UCSD-AML1 (cell line): ENCODE measurements at regions not wholly inside any gene's neighbourhood (a gene's known extent, or its start where the extent isn't known, plus 50 kb on each side); places are given as distances from the start of the nearest gene placed in this dataset.
"Not testable (repeated sequence)": the region's sequence is repeated elsewhere in the genome, so short reads cannot be mapped to it uniquely, and the experiment has no call there.

ENCODE experiments used
- DNase-seq: peaks from one replicate; lab custom pipeline; 2025; ENCODE audit not compliant: unreplicated experiment; lab: John Stamatoyannopoulos, UW

- no peak for DNase-seq
Observed at GRCh38 chr10:131577178-131577555, 265.6 kb upstream of the TCERG1L start.

- DNase-seq = no peak
Observed at GRCh38 chr10:131577786-131578471, 266.4 kb upstream of the TCERG1L start.

GRCh38 chr10:131578472-131578970 lies 267.0 kb upstream of the TCERG1L start:
- no peak for DNase-seq

GRCh38 chr10:131579251-131580071 lies 267.9 kb upstream of the TCERG1L start:
- no peak for DNase-seq

- DNase-seq = no peak
Observed at GRCh38 chr10:131580076-131580652, 268.6 kb upstream of the TCERG1L start.

- DNase-seq = no peak
Observed at GRCh38 chr10:131580674-131581073, 269.2 kb upstream of the TCERG1L start.

- DNase-seq = not testable (repeated sequence)
Observed at GRCh38 chr10:131581547-131581946, 270.0 kb upstream of the TCERG1L start.

- no peak for DNase-seq
Observed at GRCh38 chr10:131584287-131584686, 272.8 kb upstream of the TCERG1L start.

- no peak for DNase-seq
Observed at GRCh38 chr10:131585761-131586160, 274.2 kb upstream of the TCERG1L start.

GRCh38 chr10:131586958-131587357 lies 275.4 kb upstream of the TCERG1L start:
- no peak for DNase-seq

GRCh38 chr10:131587976-131588680 lies 276.6 kb upstream of the TCERG1L start:
- no peak for DNase-seq

GRCh38 chr10:131588704-131589220 lies 277.2 kb upstream of the TCERG1L start:
- DNase-seq = no peak

- no peak for DNase-seq
Observed at GRCh38 chr10:131590567-131590966, 279.0 kb upstream of the TCERG1L start.

GRCh38 chr10:131591936-131592335 lies 280.4 kb upstream of the TCERG1L start:
- DNase-seq = no peak

- no peak for DNase-seq
Observed at GRCh38 chr10:131609176-131609575, 291.6 kb upstream of the PPP2R2D start.

GRCh38 chr10:131615150-131615549 lies 285.7 kb upstream of the PPP2R2D start:
- DNase-seq = no peak

- DNase-seq = no peak
Observed at GRCh38 chr10:131616040-131616439, 284.8 kb upstream of the PPP2R2D start.

- DNase-seq = no peak
Observed at GRCh38 chr10:131617113-131617858, 283.5 kb upstream of the PPP2R2D start.

GRCh38 chr10:131618587-131619267 lies 282.1 kb upstream of the PPP2R2D start:
- DNase-seq = no peak

GRCh38 chr10:131620314-131620713 lies 280.5 kb upstream of the PPP2R2D start:
- no peak for DNase-seq
